GM23338 (cell line): ENCODE measurements at regions not wholly inside any gene's neighbourhood (a gene's known extent, or its start where the extent isn't known, plus 50 kb on each side); places are given as distances from the start of the nearest gene placed in this dataset.

Source experiments
- ATAC-seq: fragments of 200-7000 bp; cut with Tn5 transposase; 3 replicates; pipeline ENCODE4 v1.9.1; 2020
- DNase-seq: peaks from one replicate; pipeline ENCODE4 v3.0.0-alpha.2; 2015; ENCODE audit warnings: low spot score
- H2AFZ ChIP-seq: fragments of 200-600 bp; sonication (generic); 2 replicates; pipeline ENCODE4 v1.8.0; 2016; ENCODE audit warnings: antibody characterized with exemption, mild to moderate bottlenecking, moderate library complexity
- H3F3A ChIP-seq: fragments of 200-600 bp; sonication (generic); replicated peaks from 2 replicates; pipeline ENCODE4 v1.8.0; 2017; ENCODE audit warnings: antibody characterized with exemption, mixed run types, low read depth
- H3K27ac ChIP-seq: fragments of 200-600 bp; sonication (generic); 2 replicates; pipeline ENCODE4 v1.6.1; 2016; ENCODE audit warnings: low read depth
- H3K27me3 ChIP-seq: fragments of 200-600 bp; sonication (generic); 2 replicates; pipeline ENCODE4 v1.8.0; 2016; ENCODE audit warnings: mild to moderate bottlenecking, mixed run types, moderate library complexity; ENCODE audit not compliant: insufficient read depth
- H3K36me3 ChIP-seq: fragments of 200-600 bp; sonication (generic); 2 replicates; pipeline ENCODE4 v1.8.0; 2016; ENCODE audit warnings: mild to moderate bottlenecking; ENCODE audit not compliant: insufficient read depth
- H3K4me1 ChIP-seq: fragments of 200-600 bp; sonication (generic); 2 replicates; pipeline ENCODE4 v1.8.0; 2016; ENCODE audit warnings: mild to moderate bottlenecking, moderate library complexity; ENCODE audit not compliant: insufficient read depth
- H3K4me2 ChIP-seq: fragments of 200-600 bp; sonication (generic); 2 replicates; pipeline ENCODE4 v1.7.1; 2017; ENCODE audit warnings: mixed run types
- H3K4me3 ChIP-seq: fragments of 200-600 bp; sonication (generic); 2 replicates; pipeline ENCODE4 v1.6.1; 2016; ENCODE audit warnings: mixed run types
- H3K79me2 ChIP-seq: fragments of 200-600 bp; sonication (generic); replicated peaks from 2 replicates; pipeline ENCODE4 v1.8.0; 2017; ENCODE audit warnings: mild to moderate bottlenecking; ENCODE audit not compliant: insufficient read depth
- H3K9me2 ChIP-seq: fragments of 200-600 bp; sonication (generic); 2 replicates; pipeline ENCODE4 v1.8.0; 2017; ENCODE audit not compliant: insufficient read depth
- H4K20me1 ChIP-seq: fragments of 200-600 bp; sonication (generic); replicated peaks from 2 replicates; pipeline ENCODE4 v1.8.0; 2017; ENCODE audit warnings: mild to moderate bottlenecking; ENCODE audit not compliant: insufficient read depth
- H3K27ac Mint-ChIP-seq: 2 replicates; pipeline ENCODE4 v1.8.0; 2020; ENCODE audit warnings: inconsistent platforms, mild to moderate bottlenecking, moderate library complexity, mixed read lengths
- H3K27me3 Mint-ChIP-seq: 3 replicates; pipeline ENCODE4 v1.8.0; 2022; ENCODE audit warnings: low read depth, mild to moderate bottlenecking, moderate library complexity, mixed read lengths, inconsistent platforms; ENCODE audit not compliant: insufficient read depth, poor library complexity
- H3K36me3 Mint-ChIP-seq: 3 replicates; pipeline ENCODE4 v1.8.0; 2021; ENCODE audit warnings: low read depth, mild to moderate bottlenecking, inconsistent platforms, moderate library complexity, mixed read lengths
- H3K4me1 Mint-ChIP-seq: 3 replicates; pipeline ENCODE4 v1.8.0; 2020; ENCODE audit warnings: mild to moderate bottlenecking, inconsistent platforms, mixed read lengths
- H3K4me3 Mint-ChIP-seq: 3 replicates; pipeline ENCODE4 v1.8.0; 2021; ENCODE audit warnings: moderate library complexity, mild to moderate bottlenecking, inconsistent platforms, mixed read lengths
- H3K9me3 Mint-ChIP-seq: 3 replicates; pipeline ENCODE4 v1.8.0; 2020; ENCODE audit warnings: moderate library complexity, mild to moderate bottlenecking, inconsistent platforms, mixed read lengths
- CREB1 ChIP-seq: fragments of 250-450 bp; sonication (Bioruptor Pico); IDR thresholded peaks from 2 replicates; pipeline ENCODE4 v1.5.0; 2020; ENCODE audit warnings: low read depth, mild to moderate bottlenecking, moderate library complexity
- EZH2phosphoT487 ChIP-seq: fragments of 200-600 bp; sonication (generic); IDR thresholded peaks from one replicate; pipeline ENCODE4 v1.8.1; 2018; ENCODE audit warnings: antibody characterized with exemption; ENCODE audit not compliant: unreplicated experiment
- JUNB ChIP-seq: IDR thresholded peaks from one replicate; pipeline ENCODE4 v1.6.1; 2016; ENCODE audit warnings: antibody characterized with exemption; ENCODE audit not compliant: unreplicated experiment
- NANOG ChIP-seq: IDR thresholded peaks from 2 replicates; pipeline ENCODE4 v1.6.1; 2016; ENCODE audit warnings: antibody characterized with exemption, borderline replicate concordance
- STAT1 ChIP-seq: IDR thresholded peaks from one replicate; pipeline ENCODE4 v1.6.1; 2016; ENCODE audit warnings: antibody characterized with exemption; ENCODE audit not compliant: unreplicated experiment
- ZNF114 ChIP-seq: fragments of 250-450 bp; sonication (Bioruptor Pico); IDR thresholded peaks from 2 replicates; pipeline ENCODE4 v1.5.0; 2020; ENCODE audit warnings: mild to moderate bottlenecking, moderate library complexity
- ZNF331 ChIP-seq: fragments of 250-450 bp; sonication (Bioruptor Pico); IDR thresholded peaks from 2 replicates; pipeline ENCODE4 v1.5.0; 2020; ENCODE audit warnings: low read depth, mild to moderate bottlenecking, moderate library complexity
- ZNF462 ChIP-seq: fragments of 250-450 bp; sonication (Bioruptor Pico); IDR thresholded peaks from 2 replicates; pipeline ENCODE4 v1.5.0; 2020; ENCODE audit warnings: mild to moderate bottlenecking, moderate library complexity
- TF ChIP-seq, protein P1 (sequence below): IDR thresholded peaks from one replicate; pipeline ENCODE4 v1.6.1; 2018; ENCODE audit warnings: antibody characterized with exemption; ENCODE audit not compliant: unreplicated experiment
- TF ChIP-seq, protein P2 (sequence below): IDR thresholded peaks from 2 replicates; pipeline ENCODE4 v1.6.1; 2016; ENCODE audit warnings: antibody characterized with exemption

DNA sequence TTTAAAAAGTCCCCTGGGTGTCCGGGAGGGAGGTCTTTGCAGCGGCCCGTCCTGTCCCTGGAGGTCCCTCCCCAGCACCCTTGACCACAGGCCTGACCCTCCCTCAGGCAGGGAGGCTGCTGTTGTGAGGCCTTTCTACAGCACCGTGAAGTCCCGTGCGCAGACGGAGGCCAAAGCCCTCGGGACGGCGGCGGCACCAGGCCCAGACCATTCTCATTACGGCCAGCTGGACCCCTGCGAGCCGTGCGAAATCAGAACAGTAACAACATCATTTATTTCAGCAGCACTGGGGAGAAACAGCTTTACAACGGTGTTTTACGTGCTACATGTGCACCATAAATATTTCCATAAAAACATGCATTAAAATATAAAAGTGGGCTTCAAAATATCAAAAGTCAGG is 101.4 kb upstream of the ACTRT2 start:
- TF ChIP-seq CREB1 (CRISPR knock-in tag) (no peak), EZH2phosphoT487 (no peak), JUNB (no peak), ZNF114 (CRISPR knock-in tag) (no peak), ZNF462 (CRISPR knock-in tag) (no peak), STAT1 (no peak), ZNF331 (CRISPR knock-in tag) (no peak), NANOG (no peak)
- TF ChIP-seq, protein P1, sequence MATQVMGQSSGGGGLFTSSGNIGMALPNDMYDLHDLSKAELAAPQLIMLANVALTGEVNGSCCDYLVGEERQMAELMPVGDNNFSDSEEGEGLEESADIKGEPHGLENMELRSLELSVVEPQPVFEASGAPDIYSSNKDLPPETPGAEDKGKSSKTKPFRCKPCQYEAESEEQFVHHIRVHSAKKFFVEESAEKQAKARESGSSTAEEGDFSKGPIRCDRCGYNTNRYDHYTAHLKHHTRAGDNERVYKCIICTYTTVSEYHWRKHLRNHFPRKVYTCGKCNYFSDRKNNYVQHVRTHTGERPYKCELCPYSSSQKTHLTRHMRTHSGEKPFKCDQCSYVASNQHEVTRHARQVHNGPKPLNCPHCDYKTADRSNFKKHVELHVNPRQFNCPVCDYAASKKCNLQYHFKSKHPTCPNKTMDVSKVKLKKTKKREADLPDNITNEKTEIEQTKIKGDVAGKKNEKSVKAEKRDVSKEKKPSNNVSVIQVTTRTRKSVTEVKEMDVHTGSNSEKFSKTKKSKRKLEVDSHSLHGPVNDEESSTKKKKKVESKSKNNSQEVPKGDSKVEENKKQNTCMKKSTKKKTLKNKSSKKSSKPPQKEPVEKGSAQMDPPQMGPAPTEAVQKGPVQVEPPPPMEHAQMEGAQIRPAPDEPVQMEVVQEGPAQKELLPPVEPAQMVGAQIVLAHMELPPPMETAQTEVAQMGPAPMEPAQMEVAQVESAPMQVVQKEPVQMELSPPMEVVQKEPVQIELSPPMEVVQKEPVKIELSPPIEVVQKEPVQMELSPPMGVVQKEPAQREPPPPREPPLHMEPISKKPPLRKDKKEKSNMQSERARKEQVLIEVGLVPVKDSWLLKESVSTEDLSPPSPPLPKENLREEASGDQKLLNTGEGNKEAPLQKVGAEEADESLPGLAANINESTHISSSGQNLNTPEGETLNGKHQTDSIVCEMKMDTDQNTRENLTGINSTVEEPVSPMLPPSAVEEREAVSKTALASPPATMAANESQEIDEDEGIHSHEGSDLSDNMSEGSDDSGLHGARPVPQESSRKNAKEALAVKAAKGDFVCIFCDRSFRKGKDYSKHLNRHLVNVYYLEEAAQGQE, result no peak
- TF ChIP-seq, protein P2, sequence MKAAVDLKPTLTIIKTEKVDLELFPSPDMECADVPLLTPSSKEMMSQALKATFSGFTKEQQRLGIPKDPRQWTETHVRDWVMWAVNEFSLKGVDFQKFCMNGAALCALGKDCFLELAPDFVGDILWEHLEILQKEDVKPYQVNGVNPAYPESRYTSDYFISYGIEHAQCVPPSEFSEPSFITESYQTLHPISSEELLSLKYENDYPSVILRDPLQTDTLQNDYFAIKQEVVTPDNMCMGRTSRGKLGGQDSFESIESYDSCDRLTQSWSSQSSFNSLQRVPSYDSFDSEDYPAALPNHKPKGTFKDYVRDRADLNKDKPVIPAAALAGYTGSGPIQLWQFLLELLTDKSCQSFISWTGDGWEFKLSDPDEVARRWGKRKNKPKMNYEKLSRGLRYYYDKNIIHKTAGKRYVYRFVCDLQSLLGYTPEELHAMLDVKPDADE, result no peak
- H3K36me3 ChIP-seq, result no peaks in the 10 kb centered on the region
- no peaks in the 10 kb centered on the region for H3K4me1 ChIP-seq
- peaks cover 9% of the 10 kb centered on the region; the same call in 1 of the 2 replicates for H3F3A ChIP-seq
- DNase-seq (no peak), ATAC-seq (no peak)
- Mint-ChIP-seq H3K9me3 (peaks cover 75% of the 10 kb centered on the region), H3K27me3 (peaks cover 6% of the 10 kb centered on the region), H3K4me3 (no peak overlapping the region), H3K27ac (no peak overlapping the region), H3K4me1 (no peaks in the 10 kb centered on the region), H3K36me3 (peaks cover 26% of the 10 kb centered on the region)
- no peak overlapping the region for H3K4me3 ChIP-seq
- H3K9me2 ChIP-seq, result no peaks in the 10 kb centered on the region
- H4K20me1 ChIP-seq, result no peaks in the 10 kb centered on the region
- H2AFZ ChIP-seq, result no peak overlapping the region
- H3K79me2 ChIP-seq, result no peaks in the 10 kb centered on the region
- H3K27ac ChIP-seq, result no peak overlapping the region
- H3K4me2 ChIP-seq, result no peak overlapping the region
- H3K27me3 ChIP-seq, result no peaks in the 10 kb centered on the region
